ENCODE measurements at regions not wholly inside any gene's neighbourhood (a gene's known extent, or its start where the extent isn't known, plus 50 kb on each side); places are given as distances from the start of the nearest gene placed in this dataset.

GRCh38 chr7:25947669-25948516, 204.1 kb upstream of the NFE2L3 start:
- no peak for TF ChIP-seq MAX (IDR thresholded peaks at IDR 0.05; ENCODE audit: insufficient read depth, insufficient read length)
- TF ChIP-seq CTCF (IDR thresholded peaks at IDR 0.05; ENCODE audit: extremely low read depth in 1 of 2, insufficient read depth in 1 of 2, low read depth in 1 of 2, low read length in 2 of 2): no peak
- TF ChIP-seq POLR2A (IDR thresholded peaks at IDR 0.05; ENCODE audit: low read depth, low read length): no peak
- TF ChIP-seq POLR2AphosphoS5 (IDR thresholded peaks at IDR 0.05; ENCODE audit: insufficient read depth, low read depth, low read length): no peak
- no peak for TF ChIP-seq EZH2 (IDR thresholded peaks at IDR 0.05; ENCODE audit: borderline replicate concordance, low read depth, low read length, severe bottlenecking)
- TF ChIP-seq MYC (IDR thresholded peaks at IDR 0.05; ENCODE audit: low read depth, low read length): no peak
- TF ChIP-seq JUN (IDR thresholded peaks at IDR 0.05; ENCODE audit: borderline replicate concordance, insufficient read depth, insufficient read length, low read depth): no peak
